ENCODE measurements at regions not wholly inside any gene's neighbourhood (a gene's known extent, or its start where the extent isn't known, plus 50 kb on each side); places are given as distances from the start of the nearest gene placed in this dataset.

DNA sequence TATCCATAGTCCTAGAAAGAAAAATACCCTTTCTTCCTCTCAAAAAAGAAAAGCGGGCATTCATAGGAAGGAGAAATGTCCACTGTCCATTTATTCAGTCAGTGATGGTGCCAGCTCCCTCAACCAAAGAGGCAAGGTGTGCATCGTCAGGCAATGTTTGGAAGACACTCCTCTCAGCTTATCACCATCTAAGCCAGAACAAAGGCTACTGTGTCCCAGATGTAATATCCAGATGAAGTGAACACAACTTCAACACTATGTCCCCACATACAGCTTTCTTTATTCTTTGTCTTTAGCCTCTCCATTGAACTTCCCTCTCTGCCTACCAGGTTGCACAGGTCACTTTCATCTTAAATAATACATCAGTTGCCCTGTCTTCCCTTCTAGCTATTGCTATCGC lies 131.4 kb upstream of the RNF32 start:
- TF ChIP-seq, protein P1, sequence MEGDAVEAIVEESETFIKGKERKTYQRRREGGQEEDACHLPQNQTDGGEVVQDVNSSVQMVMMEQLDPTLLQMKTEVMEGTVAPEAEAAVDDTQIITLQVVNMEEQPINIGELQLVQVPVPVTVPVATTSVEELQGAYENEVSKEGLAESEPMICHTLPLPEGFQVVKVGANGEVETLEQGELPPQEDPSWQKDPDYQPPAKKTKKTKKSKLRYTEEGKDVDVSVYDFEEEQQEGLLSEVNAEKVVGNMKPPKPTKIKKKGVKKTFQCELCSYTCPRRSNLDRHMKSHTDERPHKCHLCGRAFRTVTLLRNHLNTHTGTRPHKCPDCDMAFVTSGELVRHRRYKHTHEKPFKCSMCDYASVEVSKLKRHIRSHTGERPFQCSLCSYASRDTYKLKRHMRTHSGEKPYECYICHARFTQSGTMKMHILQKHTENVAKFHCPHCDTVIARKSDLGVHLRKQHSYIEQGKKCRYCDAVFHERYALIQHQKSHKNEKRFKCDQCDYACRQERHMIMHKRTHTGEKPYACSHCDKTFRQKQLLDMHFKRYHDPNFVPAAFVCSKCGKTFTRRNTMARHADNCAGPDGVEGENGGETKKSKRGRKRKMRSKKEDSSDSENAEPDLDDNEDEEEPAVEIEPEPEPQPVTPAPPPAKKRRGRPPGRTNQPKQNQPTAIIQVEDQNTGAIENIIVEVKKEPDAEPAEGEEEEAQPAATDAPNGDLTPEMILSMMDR (IDR thresholded peaks at IDR 0.05; ENCODE audit: extremely low read depth in 1 of 2, insufficient read depth in 1 of 2, low read depth in 1 of 2, low read length in 2 of 2), result no peak
- no peak for TF ChIP-seq EZH2 (IDR thresholded peaks at IDR 0.05; ENCODE audit: borderline replicate concordance, low read depth, low read length, severe bottlenecking)
